Muscle of leg (tissue), 3 donors: ENCODE measurements at regions not wholly inside any gene's neighbourhood (a gene's known extent, or its start where the extent isn't known, plus 50 kb on each side); places are given as distances from the start of the nearest gene placed in this dataset.
A peak's percentile ranks its signal among the peaks of the same experiment; 100 is the strongest.
"Not testable (repeated sequence)": the region's sequence is repeated elsewhere in the genome, so short reads cannot be mapped to it uniquely, and the experiment has no call there.

Experiments used
- DNase-seq: peaks from one replicate; pipeline ENCODE4 v3.0.0; 2013
- H3K27ac ChIP-seq: one replicate; pipeline ENCODE4 v1.5.1; 2013; ENCODE audit warnings: mild to moderate bottlenecking, low read length, control low read depth
- H3K27me3 ChIP-seq: one replicate; pipeline ENCODE4 v1.6.1; 2013; ENCODE audit warnings: low read length; ENCODE audit not compliant: control insufficient read depth, insufficient read depth
- H3K36me3 ChIP-seq: one replicate; pipeline ENCODE4 v1.6.1; 2013; ENCODE audit warnings: low read length; ENCODE audit not compliant: control insufficient read depth, insufficient read depth
- H3K4me1 ChIP-seq: one replicate; pipeline ENCODE4 v1.6.1; 2013; ENCODE audit warnings: low read length; ENCODE audit not compliant: control insufficient read depth, insufficient read depth
- H3K4me3 ChIP-seq: one replicate; pipeline ENCODE4 v1.5.1; 2013; ENCODE audit warnings: low read length, control low read depth
- H3K9me3 ChIP-seq: replicated peaks from 2 replicates; pipeline ENCODE4 v1.6.1; 2013; ENCODE audit warnings: low read depth, low read length; ENCODE audit not compliant: control insufficient read depth
- WGBS: methylation state at CpG from one replicate; pipeline ENCODE4 v1.1.5; 2013; ENCODE audit warnings: missing lambda C conversion rate; ENCODE audit not compliant: insufficient coverage; 5-methylcytosine and 5-hydroxymethylcytosine counted together

- H3K36me3 ChIP-seq: no peaks in the 10 kb centered on the region
- WGBS: no CpG with 5 or more reads among the region's 3 CpGs
- no peaks in the 10 kb centered on the region for H3K4me1 ChIP-seq
- no peaks in the 10 kb centered on the region for H3K9me3 ChIP-seq
- no peak for DNase-seq
- no peaks in the 10 kb centered on the region for H3K27me3 ChIP-seq
- H3K27ac ChIP-seq: no peak overlapping the region
- no peak overlapping the region for H3K4me3 ChIP-seq
Observed at GRCh38 chr5:72584466-72584865, 77.3 kb upstream of the ZNF366 start.

- not testable (repeated sequence) for H3K27ac ChIP-seq, H3K9me3 ChIP-seq, H3K4me3 ChIP-seq, DNase-seq, H3K36me3 ChIP-seq, H3K4me1 ChIP-seq, H3K27me3 ChIP-seq
- 71% methylated on average over 1 of the region's 2 CpGs for WGBS
Observed at GRCh38 chr5:72579290-72579689, 72.1 kb upstream of the ZNF366 start.

- WGBS: 42% methylated on average over 3 of the region's 4 CpGs
- Histone ChIP-seq H3K36me3 (no peaks in the 10 kb centered on the region), H3K27me3 (no peaks in the 10 kb centered on the region), H3K9me3 (no peaks in the 10 kb centered on the region), H3K27ac (no peak overlapping the region), H3K4me3 (no peak overlapping the region), H3K4me1 (peaks cover 4% of the 10 kb centered on the region)
- no peak for DNase-seq
Observed at GRCh38 chr5:72572236-72572765, 65.1 kb upstream of the ZNF366 start.

GRCh38 chr5:72569408-72569944, 62.3 kb upstream of the ZNF366 start:
- H3K9me3 ChIP-seq: no peaks in the 10 kb centered on the region
- H3K27ac ChIP-seq: no peak overlapping the region
- no CpG with 5 or more reads among the region's 5 CpGs for WGBS
- H3K27me3 ChIP-seq: no peaks in the 10 kb centered on the region
- no peaks in the 10 kb centered on the region for H3K36me3 ChIP-seq
- peaks cover 4% of the 10 kb centered on the region for H3K4me1 ChIP-seq
- H3K4me3 ChIP-seq: no peak overlapping the region
- no peak for DNase-seq

GRCh38 chr5:72566746-72567145, 59.5 kb upstream of the ZNF366 start:
- no peaks in the 10 kb centered on the region for H3K27me3 ChIP-seq
- no peak for DNase-seq
- no peaks in the 10 kb centered on the region for H3K36me3 ChIP-seq
- H3K4me3 ChIP-seq: no peak overlapping the region
- H3K27ac ChIP-seq: no peak overlapping the region
- H3K4me1 ChIP-seq: no peaks in the 10 kb centered on the region
- no CpG with 5 or more reads among the region's 1 CpG for WGBS
- H3K9me3 ChIP-seq: no peaks in the 10 kb centered on the region

DNA sequence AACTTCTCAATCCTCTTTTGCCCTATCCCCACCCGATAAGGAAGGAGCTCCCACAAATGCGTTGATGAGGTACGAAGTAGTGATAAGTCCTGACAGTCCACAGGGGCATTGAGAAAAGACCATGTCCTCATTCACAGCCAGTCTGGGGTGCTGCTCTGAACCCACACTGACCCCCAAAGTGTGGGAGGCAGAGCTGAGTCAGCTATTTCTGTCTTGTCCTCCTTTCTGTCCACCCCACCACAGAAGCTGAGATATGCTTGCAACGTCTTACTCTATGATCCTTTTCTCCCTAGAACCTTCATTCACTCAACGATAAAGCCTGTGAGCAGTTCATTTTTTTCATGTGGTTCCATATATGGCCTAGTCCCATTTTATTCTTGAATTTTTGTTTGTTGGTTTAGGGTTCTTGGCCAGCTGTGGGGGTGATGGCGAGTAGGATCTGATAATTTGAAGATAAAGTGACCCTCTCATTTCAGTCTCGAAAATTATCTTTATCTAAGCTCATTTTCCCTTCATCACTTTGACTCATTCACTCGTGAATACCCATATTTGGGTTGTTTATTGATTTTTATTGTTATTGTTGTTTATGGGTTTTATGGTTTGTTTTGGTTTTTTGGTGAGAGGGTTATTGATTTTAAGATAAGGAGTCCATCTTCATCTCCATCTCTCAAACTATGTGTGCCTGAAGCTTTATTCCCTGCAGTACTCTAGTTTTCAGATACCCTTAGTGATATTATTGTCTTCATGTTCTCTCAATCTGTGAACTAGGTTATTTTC, 58.5 kb upstream of the ZNF366 start:
- Histone ChIP-seq H3K9me3 (no peaks in the 10 kb centered on the region), H3K27me3 (no peaks in the 10 kb centered on the region), H3K36me3 (no peaks in the 10 kb centered on the region), H3K4me1 (no peaks in the 10 kb centered on the region), H3K4me3 (no peak overlapping the region), H3K27ac (no peak overlapping the region)
- no CpG with 5 or more reads among the region's 8 CpGs for WGBS
- DNase-seq: no peak

GRCh38 chr5:72562717-72563116, 55.5 kb upstream of the ZNF366 start:
- no CpG with 5 or more reads among the region's 2 CpGs for WGBS

DNA sequence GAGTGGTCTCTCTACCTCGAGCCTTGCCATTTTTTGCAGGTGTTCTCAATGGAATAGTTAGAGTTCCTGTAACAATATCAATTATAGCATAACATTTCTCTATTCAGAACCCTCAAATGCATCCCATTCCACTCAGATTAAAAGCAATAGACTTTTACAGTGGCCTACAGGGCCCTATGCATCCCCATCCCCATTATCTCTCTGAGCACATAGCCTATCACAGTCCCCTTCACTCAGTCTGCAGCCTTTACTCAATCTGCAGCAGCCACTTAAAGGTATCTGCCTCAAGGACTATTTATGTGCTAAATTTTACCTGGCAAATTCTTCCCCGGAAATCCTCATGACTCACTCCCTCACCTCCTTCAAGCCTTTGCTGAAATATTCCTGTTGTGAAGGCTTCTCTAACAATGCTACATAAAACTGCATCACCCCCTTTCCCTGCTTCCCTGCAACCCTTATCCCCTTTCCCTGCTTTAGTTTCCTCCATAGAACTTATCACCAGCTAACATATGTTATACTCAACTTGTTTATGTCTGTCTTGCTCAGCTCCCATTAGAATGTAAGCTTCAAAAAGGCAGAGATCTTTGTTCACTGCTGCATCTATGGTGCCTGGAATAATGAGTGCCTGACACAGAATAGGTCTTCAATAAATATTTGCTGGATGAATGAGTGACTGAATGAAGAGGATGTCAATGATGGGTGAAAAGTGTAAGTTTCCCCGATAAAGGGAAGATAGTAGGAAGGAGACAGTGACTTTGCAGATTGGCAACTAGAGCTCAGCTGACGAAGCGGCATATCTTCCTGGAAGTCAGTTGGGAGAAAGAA, 54.1 kb upstream of the ZNF366 start:
- no peak overlapping the region for H3K27ac ChIP-seq
- 83% methylated on average over 4 of the region's 5 CpGs for WGBS
- H3K4me1 ChIP-seq: peaks cover 31% of the 10 kb centered on the region
- no peak for DNase-seq
- H3K9me3 ChIP-seq: no peaks in the 10 kb centered on the region
- H3K27me3 ChIP-seq: no peaks in the 10 kb centered on the region
- no peak overlapping the region for H3K4me3 ChIP-seq
- no peaks in the 10 kb centered on the region for H3K36me3 ChIP-seq

More at GRCh38 chr5:72562717-72563116, 55.5 kb upstream of the ZNF366 start:
- DNase-seq: no peak
- no peaks in the 10 kb centered on the region for H3K36me3 ChIP-seq
- no peak overlapping the region for H3K4me3 ChIP-seq
- H3K27me3 ChIP-seq: no peaks in the 10 kb centered on the region
- no peaks in the 10 kb centered on the region for H3K9me3 ChIP-seq
- no peak overlapping the region for H3K27ac ChIP-seq
- H3K4me1 ChIP-seq: peaks cover 18% of the 10 kb centered on the region

- DNase-seq: peak; percentile 43
- Histone ChIP-seq H3K4me3 (no peak overlapping the region), H3K36me3 (no peaks in the 10 kb centered on the region), H3K9me3 (no peaks in the 10 kb centered on the region), H3K4me1 (peaks cover 42% of the 10 kb centered on the region), H3K27ac (peak overlapping the region; percentile 56), H3K27me3 (no peaks in the 10 kb centered on the region)
- WGBS: 95% methylated on average over 2 of the region's 5 CpGs
Observed at GRCh38 chr5:72559866-72560766, 52.9 kb upstream of the ZNF366 start.
